ENCODE measurements at regions not wholly inside any gene's neighbourhood (a gene's known extent, or its start where the extent isn't known, plus 50 kb on each side); places are given as distances from the start of the nearest gene placed in this dataset.

DNA sequence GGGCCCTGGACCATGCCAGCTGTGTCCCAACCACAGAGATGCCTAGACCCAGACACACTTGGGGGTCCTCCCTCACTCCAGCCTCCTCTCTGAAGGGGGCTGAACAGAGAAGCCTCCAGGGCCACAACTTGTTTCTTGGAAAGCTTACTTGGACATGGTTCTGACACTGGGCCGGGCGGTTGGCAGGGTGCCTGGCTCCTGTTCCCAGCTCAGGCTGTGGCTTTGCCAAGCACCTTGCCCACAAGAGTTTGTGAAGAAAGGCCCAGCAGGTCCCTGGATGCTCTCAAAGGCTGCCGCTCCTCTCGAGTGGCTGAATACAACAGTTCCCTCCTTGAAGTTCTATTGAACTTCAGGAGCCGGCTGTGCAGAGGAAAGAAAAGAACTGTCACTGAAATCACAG, 181.6 kb downstream of the PTPN20 start:
- TF ChIP-seq CTCF (IDR thresholded peaks at IDR 0.05): no peak
- DNase-seq: no peak
- H3K4me3 ChIP-seq: no peak overlapping the region
- H3K36me3 ChIP-seq: no peaks in the 10 kb centered on the region
- H3K27me3 ChIP-seq (ENCODE audit: low read depth): no peaks in the 10 kb centered on the region
- H3K9me3 ChIP-seq: no peaks in the 10 kb centered on the region
- peak; percentile 26 to 63 for ATAC-seq
- H3K27ac ChIP-seq: no peak overlapping the region
- intact Hi-C loops (cut with DNase I): no loop called here
- no peaks in the 10 kb centered on the region for H3K4me1 ChIP-seq

- DNase-seq (no peak), ATAC-seq (no peak)
- H3K4me1 ChIP-seq: no peaks in the 10 kb centered on the region
- no peaks in the 10 kb centered on the region for H3K9me3 ChIP-seq
- no peak overlapping the region for H3K27ac ChIP-seq
- TF ChIP-seq CTCF (IDR thresholded peaks at IDR 0.05): no peak
- H3K36me3 ChIP-seq: no peaks in the 10 kb centered on the region
- intact Hi-C loops (cut with DNase I): no loop called here
- H3K27me3 ChIP-seq (ENCODE audit: low read depth): no peaks in the 10 kb centered on the region
- H3K4me3 ChIP-seq: no peak overlapping the region
Measured at GRCh38 chr10:47094126-47094525, 182.9 kb downstream of the PTPN20 start.

- TF ChIP-seq CTCF (IDR thresholded peaks at IDR 0.05): no peak
- no peaks in the 10 kb centered on the region for H3K4me1 ChIP-seq
- DNase-seq (no peak), ATAC-seq (no peak)
- no peak overlapping the region for H3K4me3 ChIP-seq
- no peaks in the 10 kb centered on the region for H3K9me3 ChIP-seq
- H3K36me3 ChIP-seq: no peaks in the 10 kb centered on the region
- intact Hi-C loops (cut with DNase I): no loop called here
- no peaks in the 10 kb centered on the region for H3K27me3 ChIP-seq (ENCODE audit: low read depth)
- H3K27ac ChIP-seq: no peak overlapping the region
Measured at GRCh38 chr10:47094636-47095035, 183.4 kb downstream of the PTPN20 start.

GRCh38 chr10:47095211-47095610, 184.0 kb downstream of the PTPN20 start:
- H3K27ac ChIP-seq: no peak overlapping the region
- no peak for TF ChIP-seq CTCF (IDR thresholded peaks at IDR 0.05)
- no peaks in the 10 kb centered on the region for H3K27me3 ChIP-seq (ENCODE audit: low read depth)
- no peaks in the 10 kb centered on the region for H3K9me3 ChIP-seq
- H3K4me3 ChIP-seq: no peak overlapping the region
- H3K4me1 ChIP-seq: no peaks in the 10 kb centered on the region
- H3K36me3 ChIP-seq: no peaks in the 10 kb centered on the region
- no peak for ATAC-seq
- intact Hi-C loops (cut with DNase I): no loop called here
- no peak for DNase-seq

DNA sequence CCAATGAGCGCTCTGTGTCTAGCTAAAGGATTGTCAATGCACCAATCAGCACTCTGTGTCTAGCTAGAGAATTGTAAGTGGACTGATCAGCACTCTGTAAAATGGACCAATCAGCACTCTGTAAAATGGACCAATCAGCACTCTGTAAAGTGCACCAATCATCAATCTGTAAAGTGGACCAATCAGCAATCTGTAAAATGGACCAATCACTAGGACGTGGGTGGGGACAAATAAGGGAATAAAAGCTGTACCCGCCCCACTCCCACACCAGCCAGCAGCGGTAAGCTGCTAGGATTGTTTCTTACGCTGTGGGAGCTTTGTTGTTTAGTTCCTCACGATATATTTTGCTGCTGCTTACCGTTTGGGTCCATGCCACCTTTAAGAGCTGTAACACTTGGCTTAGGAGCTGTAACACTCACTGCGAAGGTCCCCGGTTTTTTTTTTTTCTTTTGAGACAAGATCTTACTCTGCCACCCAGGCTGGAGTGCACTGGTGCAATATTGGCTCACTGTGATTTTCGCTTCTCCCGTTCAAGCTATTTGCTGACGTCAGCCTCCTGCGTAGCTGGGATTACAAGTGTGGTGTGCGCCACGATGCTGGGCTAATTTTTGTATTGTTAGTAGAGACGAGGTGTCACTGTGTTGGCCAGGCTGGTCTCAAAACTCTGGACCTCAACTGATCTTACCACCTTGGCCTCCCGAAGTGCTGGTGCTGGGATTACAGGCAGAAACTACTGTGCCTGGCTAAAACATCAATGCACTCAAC, 184.8 kb downstream of the PTPN20 start:
- no peaks in the 10 kb centered on the region for H3K36me3 ChIP-seq
- H3K4me3 ChIP-seq: no peak overlapping the region
- H3K9me3 ChIP-seq: no peaks in the 10 kb centered on the region
- intact Hi-C loops (cut with DNase I): no loop called here
- TF ChIP-seq CTCF (IDR thresholded peaks at IDR 0.05): no peak
- no peak for ATAC-seq
- no peaks in the 10 kb centered on the region for H3K4me1 ChIP-seq
- H3K27me3 ChIP-seq (ENCODE audit: low read depth): no peaks in the 10 kb centered on the region
- no peak overlapping the region for H3K27ac ChIP-seq
- DNase-seq: no peak
